Glutamatergic neuron (in vitro differentiated cells): ENCODE measurements at regions not wholly inside any gene's neighbourhood (a gene's known extent, or its start where the extent isn't known, plus 50 kb on each side); places are given as distances from the start of the nearest gene placed in this dataset.

Experiments used
- DNase-seq: peaks from one replicate; pipeline ENCODE4 v3.0.0; 2022
- H3K27ac Mint-ChIP-seq: one replicate; pipeline ENCODE4 v1.8.0; 2020; ENCODE audit warnings: mild to moderate bottlenecking, mixed read lengths, inconsistent platforms; ENCODE audit not compliant: unreplicated experiment
- H3K27me3 Mint-ChIP-seq: one replicate; pipeline ENCODE4 v1.8.0; 2020; ENCODE audit warnings: mild to moderate bottlenecking, moderate library complexity, mixed read lengths, inconsistent platforms; ENCODE audit not compliant: unreplicated experiment
- H3K36me3 Mint-ChIP-seq: one replicate; pipeline ENCODE4 v1.8.0; 2020; ENCODE audit warnings: mild to moderate bottlenecking, mixed read lengths, inconsistent platforms; ENCODE audit not compliant: unreplicated experiment
- H3K4me1 Mint-ChIP-seq: one replicate; pipeline ENCODE4 v1.8.0; 2020; ENCODE audit warnings: mild to moderate bottlenecking, low read depth, mixed read lengths, inconsistent platforms; ENCODE audit not compliant: unreplicated experiment
- H3K4me3 Mint-ChIP-seq: one replicate; pipeline ENCODE4 v1.8.0; 2020; ENCODE audit warnings: mild to moderate bottlenecking, mixed read lengths, inconsistent platforms; ENCODE audit not compliant: unreplicated experiment
- H3K9me3 Mint-ChIP-seq: one replicate; pipeline ENCODE4 v1.8.0; 2020; ENCODE audit warnings: mild to moderate bottlenecking, moderate library complexity, mixed read lengths, inconsistent platforms; ENCODE audit not compliant: unreplicated experiment
- TF ChIP-seq, protein P1 (sequence below): fragments of 200-600 bp; sonication (generic); IDR thresholded peaks from one replicate; pipeline ENCODE4 v1.5.0; 2021; ENCODE audit not compliant: partially characterized antibody, unreplicated experiment

GRCh38 chr7:155922067-155922816 lies 110.0 kb upstream of the SHH start:
- no peak overlapping the region for H3K27ac Mint-ChIP-seq
- H3K4me1 Mint-ChIP-seq = no peaks in the 10 kb centered on the region
- H3K36me3 Mint-ChIP-seq = peaks cover 5% of the 10 kb centered on the region
- DNase-seq = no peak
- H3K4me3 Mint-ChIP-seq = no peak overlapping the region
- H3K9me3 Mint-ChIP-seq = peaks cover 2% of the 10 kb centered on the region
- TF ChIP-seq, protein P1, sequence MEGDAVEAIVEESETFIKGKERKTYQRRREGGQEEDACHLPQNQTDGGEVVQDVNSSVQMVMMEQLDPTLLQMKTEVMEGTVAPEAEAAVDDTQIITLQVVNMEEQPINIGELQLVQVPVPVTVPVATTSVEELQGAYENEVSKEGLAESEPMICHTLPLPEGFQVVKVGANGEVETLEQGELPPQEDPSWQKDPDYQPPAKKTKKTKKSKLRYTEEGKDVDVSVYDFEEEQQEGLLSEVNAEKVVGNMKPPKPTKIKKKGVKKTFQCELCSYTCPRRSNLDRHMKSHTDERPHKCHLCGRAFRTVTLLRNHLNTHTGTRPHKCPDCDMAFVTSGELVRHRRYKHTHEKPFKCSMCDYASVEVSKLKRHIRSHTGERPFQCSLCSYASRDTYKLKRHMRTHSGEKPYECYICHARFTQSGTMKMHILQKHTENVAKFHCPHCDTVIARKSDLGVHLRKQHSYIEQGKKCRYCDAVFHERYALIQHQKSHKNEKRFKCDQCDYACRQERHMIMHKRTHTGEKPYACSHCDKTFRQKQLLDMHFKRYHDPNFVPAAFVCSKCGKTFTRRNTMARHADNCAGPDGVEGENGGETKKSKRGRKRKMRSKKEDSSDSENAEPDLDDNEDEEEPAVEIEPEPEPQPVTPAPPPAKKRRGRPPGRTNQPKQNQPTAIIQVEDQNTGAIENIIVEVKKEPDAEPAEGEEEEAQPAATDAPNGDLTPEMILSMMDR = no peak
- H3K27me3 Mint-ChIP-seq = peaks cover 3% of the 10 kb centered on the region

DNA sequence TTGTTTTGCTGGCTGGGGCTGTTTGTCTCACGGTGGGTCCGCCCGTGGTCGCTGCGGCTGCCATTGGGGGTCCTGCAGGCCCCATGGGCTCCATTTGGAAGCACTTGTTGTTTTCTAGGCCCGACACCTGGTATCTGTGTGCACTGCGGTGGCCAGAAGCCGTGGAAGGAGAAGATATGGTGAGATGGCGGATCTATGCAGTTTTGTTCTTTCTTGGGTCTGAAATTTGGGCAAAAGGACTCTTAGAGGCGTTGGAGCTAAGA lies 109.5 kb upstream of the SHH start:
- TF ChIP-seq, protein P1 = no peak
- Mint-ChIP-seq H3K27ac (no peak overlapping the region), H3K27me3 (peaks cover 3% of the 10 kb centered on the region), H3K9me3 (peaks cover 5% of the 10 kb centered on the region), H3K36me3 (peaks cover 5% of the 10 kb centered on the region), H3K4me3 (no peak overlapping the region), H3K4me1 (no peaks in the 10 kb centered on the region)
- DNase-seq = no peak

DNA sequence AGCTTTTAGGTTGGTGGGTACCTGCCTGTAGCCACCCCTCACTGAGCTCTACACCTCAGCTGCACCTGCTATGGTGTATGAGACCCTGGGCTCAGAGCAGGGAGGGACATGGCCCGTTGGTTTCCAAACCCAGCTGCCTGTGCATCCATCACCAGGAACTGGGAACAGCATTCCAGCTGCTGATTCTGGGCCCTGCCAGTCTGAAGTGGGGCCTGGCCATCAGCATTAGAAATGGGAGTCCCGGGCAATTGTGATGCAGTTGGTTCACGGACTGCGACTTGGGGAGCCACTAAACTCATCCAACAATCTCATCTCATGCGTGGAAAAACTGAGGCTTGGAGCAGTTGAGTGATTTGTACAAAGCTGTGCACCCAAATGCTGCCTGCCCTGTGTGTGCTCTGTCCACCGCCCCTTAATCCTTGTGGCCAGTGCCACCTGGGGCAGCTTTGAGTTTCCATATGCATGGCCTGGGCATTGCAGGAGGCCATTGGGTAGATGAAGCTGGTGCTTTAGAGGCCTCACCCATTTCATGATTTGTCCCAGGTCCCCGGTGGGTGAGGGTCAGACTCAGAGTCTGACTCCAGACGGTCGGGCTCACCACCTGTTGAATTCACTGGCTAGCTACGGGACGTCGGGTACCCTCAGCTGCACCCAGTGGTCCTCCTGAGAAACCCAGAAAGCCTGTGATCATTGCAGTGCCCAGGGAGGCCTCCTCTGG lies 109.0 kb upstream of the SHH start:
- DNase-seq = no peak
- Mint-ChIP-seq H3K4me3 (no peak overlapping the region), H3K27ac (no peak overlapping the region), H3K27me3 (peaks cover 3% of the 10 kb centered on the region), H3K4me1 (no peaks in the 10 kb centered on the region), H3K9me3 (peaks cover 6% of the 10 kb centered on the region), H3K36me3 (peaks cover 5% of the 10 kb centered on the region)
- TF ChIP-seq, protein P1 = no peak

- H3K36me3 Mint-ChIP-seq = peaks cover 5% of the 10 kb centered on the region
- DNase-seq = no peak
- no peak overlapping the region for H3K27ac Mint-ChIP-seq
- no peaks in the 10 kb centered on the region for H3K4me1 Mint-ChIP-seq
- no peak overlapping the region for H3K4me3 Mint-ChIP-seq
- peaks cover 8% of the 10 kb centered on the region for H3K9me3 Mint-ChIP-seq
- TF ChIP-seq, protein P1 = no peak
- peaks cover 5% of the 10 kb centered on the region for H3K27me3 Mint-ChIP-seq
Observed at GRCh38 chr7:155920068-155920461, 107.8 kb upstream of the SHH start.

DNA sequence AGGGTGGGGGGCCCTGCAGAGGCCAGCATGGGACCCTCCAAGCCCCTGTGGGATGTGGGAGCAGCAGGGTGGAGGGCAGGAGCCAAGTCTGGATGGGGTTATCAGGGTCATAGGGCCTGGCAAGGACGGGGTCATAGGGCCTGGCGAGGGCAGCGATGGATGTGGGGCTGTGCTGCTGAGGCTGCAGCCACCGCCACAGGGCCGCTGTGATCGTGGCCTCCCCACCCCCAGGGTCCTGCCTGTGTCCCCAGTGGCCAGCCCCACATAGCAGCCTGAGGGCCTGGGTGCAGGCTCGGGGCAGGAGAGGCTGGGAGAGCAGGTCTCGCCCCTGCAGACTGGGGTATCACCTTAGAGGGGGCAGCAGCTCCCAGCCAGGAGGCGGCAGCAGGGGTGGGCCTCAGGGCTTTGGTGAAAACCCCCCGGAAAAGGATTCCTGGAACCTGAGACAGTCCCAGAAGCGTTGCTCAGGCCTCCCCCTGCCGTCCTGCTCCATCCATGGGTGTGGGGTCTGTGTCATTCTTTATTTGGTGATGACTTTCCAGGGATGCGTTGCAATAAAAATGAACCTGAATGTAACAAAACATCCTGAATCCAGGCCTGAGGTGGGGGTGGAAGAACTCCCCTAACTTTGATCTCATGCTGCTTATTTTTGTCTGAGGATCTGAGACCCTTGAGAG lies 107.3 kb upstream of the SHH start:
- Mint-ChIP-seq H3K4me3 (no peak overlapping the region), H3K27me3 (peaks cover 5% of the 10 kb centered on the region), H3K4me1 (no peaks in the 10 kb centered on the region), H3K36me3 (peaks cover 5% of the 10 kb centered on the region), H3K9me3 (peaks cover 8% of the 10 kb centered on the region), H3K27ac (no peak overlapping the region)
- DNase-seq = no peak
- TF ChIP-seq, protein P1 = no peak
